Activated CD8-positive, alpha-beta memory T cell treated with anti-CD3 and anti-CD28 coated beads, Interleukin-2, amount 50 U/mL, for 1 hour (primary cell): ENCODE measurements at regions not wholly inside any gene's neighbourhood (a gene's known extent, or its start where the extent isn't known, plus 50 kb on each side); places are given as distances from the start of the nearest gene placed in this dataset.

Experiments used
- DNase-seq: peaks from one replicate; pipeline ENCODE4 v3.0.0-alpha.2; 2020; ENCODE audit errors: extremely low read depth

DNA sequence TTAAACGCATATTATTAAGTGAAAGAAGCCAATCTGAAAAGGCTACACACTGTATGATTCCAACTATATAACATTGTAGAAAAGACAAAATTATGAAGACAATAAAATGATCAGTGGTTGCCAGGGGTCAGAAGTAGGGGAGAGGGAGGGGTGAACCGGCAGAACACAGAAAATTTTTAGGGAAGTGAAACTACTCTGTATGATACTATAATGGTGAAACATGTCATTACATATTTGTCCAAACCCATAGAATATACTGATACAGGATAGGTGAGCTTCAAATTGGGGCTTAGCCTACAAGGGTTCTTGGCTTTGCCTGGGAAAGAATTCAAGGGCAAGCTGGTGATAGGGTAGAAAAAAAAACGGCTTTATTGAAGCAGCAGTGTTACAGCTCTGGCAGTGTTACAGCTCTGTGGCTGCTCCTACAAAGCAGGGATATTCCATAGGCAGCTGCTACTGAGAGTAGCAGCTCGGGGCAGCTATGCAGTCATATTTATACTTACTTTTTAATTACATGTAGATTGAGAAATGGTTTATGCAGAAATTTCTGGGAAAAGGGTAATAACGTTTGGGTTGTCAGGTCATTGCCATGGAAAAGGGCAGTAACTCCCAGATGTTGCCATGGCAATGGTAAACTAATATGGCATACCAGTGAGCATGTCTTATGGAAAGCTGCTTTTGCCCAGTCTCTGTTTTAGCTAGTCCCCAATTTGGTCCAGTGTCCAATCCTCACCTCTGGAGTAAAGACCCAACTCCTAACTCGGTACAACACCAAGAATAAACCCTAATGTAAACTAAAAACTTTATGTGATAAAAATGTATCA lies 125.1 kb upstream of the SLC25A36 start:
- DNase-seq = no peak

DNA sequence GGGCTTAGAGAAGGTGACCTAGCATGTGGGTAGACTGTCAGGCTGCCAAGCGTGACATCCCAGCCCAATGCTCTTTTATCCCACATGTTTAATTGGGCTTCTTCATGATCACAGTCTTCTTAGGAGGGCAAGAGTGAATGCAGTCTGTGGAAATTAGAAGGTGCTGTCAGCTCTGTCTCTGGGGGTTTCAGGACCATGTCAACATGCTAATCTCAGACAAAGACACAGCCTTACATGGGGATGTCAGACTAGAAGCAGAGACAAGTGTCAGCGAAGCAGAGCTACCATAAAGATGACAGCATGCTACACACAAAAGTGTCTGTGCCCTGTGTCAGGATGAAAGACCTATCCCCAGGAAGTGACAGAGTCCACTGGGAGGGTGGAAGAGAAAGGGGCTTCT lies 120.1 kb upstream of the SLC25A36 start:
- no peak for DNase-seq

DNA sequence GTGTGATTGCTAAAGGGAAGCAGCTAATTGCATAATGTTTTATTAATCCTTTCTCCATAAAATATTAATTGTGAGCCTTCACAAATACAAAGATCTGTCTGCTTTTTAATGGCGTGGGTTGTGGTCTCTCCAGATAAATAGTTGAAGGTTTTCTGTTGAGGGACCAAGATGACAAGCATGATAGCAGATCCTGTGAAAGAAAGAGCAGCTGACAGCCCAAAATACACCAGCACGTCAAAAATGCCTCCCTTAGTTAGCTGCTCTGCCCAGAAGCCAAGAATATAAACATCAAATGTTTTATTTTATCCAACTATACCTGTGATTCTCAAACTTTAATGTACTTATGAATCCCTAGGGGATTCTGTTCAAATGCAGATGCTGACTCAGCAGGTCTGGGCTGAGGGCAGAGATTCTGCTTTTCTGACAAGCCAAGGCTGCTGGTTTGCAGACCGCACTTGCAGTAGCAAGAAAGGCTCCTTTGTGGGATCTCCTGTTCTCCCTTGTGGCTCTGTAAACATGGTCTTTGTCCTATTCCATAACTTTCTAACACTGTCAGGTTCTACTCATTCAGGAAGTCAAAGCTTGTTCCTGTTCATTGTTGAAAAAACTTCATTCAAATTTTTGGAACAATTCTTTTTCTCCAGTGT lies 119.1 kb upstream of the SLC25A36 start:
- no peak for DNase-seq

DNA sequence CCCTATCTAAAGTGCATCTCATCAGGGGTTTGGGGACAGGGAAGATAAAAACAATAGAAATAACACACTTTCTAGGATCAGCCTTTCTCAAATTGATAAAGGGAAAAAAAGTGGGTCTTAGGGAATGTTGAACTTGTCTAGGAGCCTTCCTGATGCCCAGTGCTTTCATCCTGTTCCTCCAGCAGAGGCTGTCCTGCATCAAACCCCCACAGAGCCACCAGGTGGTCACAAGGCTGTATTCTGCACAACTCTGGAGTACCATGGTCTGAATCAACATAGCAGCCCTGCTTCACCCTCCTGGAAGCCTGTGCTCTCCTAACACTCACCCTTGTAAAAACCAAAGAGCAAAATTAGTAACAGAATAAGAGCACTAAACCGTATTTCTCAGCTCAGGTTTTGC lies 118.5 kb upstream of the SLC25A36 start:
- DNase-seq = no peak

DNA sequence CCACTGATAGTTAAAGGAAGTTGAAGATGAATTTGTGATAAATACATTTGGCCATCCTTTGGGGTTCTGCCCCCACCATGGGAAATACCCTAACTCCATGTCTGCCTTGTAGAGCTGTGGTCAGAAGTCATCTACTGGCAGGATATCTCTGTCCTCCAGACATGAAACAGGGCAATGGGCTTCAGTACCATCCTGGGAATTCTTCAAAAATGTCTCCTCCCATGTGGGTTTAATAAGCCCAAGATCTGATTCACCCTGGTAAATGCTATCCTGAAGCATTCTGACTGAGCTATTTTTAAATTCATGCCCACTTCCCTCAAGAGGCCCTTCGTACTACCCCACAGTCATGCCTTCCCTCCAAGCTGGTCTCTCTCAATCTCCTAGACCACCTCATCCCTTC lies 113.7 kb upstream of the SLC25A36 start:
- DNase-seq = no peak

DNA sequence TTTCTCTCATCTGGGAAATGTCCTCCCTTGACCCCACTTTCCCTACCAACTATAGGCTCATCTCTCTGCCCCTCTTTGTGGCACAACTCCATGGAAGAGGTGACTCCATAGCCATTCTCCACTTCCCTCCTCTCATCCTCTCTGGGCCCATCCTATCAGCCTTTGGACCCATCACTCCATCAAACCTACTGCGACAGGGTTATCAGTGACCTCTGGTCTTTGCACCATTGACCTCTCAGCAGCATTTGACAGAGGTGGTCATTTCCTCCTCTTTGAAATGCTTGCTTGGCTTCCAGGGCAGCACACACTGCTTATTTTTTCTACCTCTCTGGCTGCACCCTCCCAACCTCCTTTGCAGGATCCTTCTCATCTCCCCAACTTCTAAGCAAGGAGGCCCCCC lies 113.1 kb upstream of the SLC25A36 start:
- DNase-seq = no peak

DNA sequence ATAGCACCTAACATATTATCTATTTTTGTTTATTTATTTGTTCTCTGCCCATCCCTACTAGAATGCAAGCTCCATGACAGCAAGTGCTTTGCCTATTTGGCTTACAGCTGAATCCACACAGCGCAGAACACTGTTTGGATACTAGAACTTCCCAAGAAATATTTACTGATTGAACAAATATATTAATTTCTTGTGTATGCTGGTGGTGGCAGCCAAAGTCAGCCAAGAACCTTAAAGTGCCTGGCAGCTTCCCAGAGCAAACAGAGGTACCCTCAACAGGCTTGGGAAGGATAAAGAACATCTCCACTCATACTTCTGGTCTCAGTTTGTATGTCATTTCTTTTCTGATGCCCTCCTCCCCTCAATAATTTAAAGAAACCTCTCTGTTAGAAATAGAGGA lies 111.8 kb upstream of the SLC25A36 start:
- DNase-seq = no peak

DNA sequence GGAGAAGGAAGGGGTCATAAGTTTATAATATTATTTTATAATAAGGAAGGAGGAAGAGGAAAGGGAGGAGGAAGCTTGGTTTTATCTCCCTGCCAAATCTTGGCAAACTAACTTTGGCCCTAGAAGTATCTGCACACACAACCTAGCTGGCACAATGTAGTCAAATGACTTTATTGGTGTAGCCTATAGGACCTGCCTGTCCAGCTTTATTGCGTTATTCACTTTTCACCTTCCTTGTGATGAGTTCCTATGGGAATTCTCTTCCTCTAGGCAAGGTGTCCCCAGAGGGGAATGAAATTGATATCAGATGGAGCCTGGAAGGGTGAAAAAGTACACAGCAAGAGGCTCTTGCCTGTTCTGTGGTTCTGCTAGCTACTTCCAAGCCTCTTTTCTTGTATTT lies 111.2 kb upstream of the SLC25A36 start:
- no peak for DNase-seq

DNA sequence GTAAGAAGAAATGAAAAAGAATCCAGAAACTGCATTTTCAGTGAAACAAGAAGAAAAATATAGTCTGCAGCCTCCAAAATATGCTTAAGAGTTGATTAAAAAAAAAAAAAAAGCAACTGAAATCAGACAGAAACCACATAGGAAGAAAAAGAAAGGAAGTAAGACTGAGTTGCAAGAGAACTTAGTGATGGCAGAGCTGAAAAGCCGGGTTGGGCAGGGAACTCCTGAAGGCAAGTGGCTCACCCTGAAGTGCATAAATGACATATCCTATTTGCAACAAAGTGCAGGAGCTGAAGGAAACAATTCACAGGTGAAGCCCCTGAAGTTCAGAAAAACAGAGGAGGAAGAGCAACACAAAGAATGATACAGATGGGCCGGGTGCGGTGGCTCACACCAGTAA lies 108.8 kb upstream of the SLC25A36 start:
- DNase-seq = no peak

DNA sequence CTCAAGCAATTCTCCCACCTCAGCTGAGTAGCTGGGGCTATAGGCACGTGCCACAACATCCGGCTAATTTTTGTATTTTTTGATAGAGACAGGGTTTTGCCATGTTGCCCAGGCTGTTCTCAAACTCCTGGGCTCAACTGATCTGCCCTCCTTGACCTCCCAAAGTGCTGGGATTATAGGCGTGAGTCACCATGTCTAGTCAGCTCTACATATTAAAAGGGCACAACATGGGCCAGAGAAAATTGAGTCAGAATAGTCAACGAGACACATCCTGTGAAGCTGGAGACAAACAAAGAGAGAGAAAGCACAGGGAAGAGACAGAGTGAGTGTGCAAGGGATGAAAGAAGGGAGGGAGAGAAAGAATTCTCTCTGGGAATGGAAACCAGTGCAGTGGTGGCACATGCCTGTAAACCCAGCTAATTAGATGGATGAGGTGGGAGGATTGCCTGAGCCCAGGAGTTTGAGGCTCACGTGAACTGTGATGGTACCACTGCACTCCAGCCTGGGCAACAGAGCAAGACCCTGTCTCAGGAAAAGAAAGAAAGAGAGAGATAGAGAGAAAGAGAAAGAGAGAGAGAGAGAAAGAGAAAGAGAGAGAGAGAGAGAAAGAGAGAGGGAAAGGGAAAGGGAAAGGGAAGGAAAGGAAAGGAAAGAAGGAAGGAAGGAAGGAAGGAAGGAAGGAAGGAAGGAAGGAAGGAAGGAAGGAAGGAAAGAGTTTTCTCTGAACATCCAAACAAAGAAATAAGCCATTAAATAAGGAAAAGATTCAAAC lies 107.2 kb upstream of the SLC25A36 start:
- no peak for DNase-seq

DNA sequence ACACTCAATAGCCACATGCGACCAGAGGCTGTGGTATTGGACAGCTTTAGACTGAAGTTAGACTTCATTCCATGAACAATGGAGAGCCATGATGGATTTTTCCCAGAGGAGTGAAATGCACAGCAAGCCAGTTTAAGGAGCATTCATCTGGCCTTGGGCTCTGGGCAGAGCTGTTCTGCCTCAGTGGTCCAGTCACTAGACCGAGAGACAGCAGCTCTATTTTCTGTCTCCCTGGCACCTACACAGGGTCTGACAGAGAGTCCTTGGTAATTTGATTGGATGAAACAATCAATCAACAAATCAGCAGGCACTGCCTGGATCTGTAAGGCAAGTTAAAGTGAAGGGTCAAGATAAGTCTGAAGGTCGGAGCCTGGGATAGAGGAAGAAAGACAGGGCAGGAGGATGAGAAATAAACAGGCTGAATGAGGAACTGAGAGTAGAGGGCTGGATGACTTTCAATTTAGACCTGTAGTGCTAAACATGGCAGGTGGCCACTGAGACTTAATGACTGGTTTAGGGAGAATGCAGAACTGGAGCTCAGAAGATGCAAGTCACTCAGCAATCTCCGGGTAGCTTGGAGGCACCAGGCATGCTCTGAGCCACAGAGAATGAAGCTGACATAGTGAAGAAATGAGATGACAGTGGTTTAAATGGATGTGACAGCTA lies 98.5 kb upstream of the SLC25A36 start:
- no peak for DNase-seq

DNA sequence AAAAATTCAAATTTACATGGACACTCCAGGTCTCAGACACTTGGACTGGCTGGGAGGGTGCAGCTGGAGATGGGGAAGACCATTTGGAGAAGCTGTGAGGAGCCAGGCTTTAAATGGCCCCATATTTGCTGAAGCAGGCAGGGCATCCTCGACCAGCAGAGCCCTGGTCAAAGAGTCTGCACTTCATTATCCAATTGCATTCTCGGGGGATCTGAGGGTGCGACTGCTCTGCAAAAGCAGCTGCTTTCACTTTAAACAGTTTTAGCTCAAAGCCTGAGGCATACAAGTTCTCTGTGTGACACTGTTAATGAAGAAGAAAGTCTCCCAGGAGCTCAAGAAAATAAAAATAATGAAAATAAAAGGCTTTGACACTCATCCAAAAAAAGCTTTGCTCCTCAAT lies 98.0 kb upstream of the SLC25A36 start:
- no peak for DNase-seq

DNA sequence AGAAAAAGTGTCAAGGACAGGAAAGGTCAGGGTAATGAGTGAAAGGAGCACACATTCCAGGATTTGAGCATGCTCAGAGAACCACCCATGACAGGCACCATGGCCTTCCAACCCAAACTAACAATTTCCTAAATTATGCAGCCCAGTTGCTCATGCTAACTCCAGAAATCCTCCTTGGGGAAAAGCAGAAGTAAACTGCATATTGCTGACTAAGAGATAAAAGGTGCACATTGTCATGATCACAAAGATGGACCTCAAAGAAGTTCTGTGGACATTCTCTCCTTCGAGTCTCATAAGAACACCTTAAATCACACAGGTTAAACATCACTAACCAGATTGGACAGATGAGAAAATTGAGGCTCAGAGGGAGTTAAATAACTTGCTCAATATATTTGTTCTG lies 97.6 kb upstream of the SLC25A36 start:
- no peak for DNase-seq

DNA sequence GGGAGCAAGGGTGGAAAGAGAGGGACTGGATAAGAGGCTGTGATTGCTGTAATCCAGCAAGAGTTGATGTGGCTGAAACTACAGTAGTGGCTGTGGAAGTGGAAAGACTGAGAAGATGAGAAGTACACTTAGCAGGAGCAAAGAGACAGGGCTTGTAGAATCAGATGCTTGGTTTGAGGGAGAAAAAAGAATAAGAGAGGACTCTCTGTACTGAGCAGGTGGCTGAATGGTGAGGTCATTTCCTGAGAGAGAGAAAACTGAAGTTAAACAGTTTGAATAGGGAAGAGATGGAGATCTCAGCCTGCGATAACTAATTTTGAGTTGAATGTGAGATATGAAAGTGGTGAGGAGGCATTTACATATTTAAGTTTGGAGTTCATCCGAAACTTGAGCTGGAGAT lies 95.8 kb upstream of the SLC25A36 start:
- no peak for DNase-seq

DNA sequence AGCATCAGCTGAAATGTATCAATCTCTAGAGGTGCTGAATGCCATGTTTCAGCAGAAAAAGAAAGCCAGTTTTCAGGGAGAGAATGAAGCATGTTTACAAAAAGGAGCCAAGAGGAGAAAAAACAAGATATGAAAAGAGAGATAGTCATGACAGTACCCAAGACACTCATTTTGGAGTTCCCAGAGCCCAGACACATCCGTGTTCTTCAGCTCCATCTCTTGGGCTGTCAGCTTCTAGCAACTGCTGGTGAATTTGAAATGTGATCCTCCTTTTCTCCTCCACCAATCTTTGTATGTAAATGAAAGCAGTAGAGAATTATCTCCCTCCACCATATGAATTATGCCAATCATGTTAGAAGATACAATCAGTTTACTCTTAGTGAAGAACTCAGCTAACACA lies 93.0 kb upstream of the SLC25A36 start:
- DNase-seq = no peak

DNA sequence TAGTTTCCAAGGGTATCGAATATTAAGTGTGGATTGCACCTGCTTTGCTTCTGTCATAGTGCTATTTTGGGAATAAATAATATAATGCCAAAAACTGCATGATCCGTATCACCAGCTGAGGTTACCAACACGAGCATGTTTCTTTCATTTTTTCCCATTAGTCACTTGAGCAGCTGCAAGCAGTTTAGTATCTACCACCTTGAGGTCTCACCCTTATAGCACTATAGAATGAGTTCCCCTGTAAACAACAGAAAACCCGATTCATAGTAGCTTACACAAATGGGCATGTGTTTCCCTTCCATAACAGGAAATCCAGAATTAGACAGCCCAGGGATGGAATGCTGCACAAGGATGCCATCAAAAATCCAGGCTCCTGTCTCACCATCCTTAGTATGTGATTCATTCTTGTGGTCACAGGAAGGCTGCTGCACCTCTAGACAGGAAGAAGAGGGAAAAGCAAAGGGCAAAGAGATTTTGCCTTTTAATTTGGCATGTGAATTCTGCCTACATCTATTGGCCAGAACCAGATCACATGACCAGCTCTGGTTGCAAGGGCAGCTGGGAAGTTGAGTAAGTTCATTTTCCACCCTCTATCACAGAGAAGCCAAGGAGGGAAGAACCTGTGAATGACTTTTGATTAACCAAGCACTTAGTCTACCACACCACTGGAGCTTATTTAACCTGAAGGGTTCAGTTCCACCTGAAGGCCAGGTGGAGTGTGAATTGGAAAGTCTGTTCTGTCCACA lies 91.3 kb upstream of the SLC25A36 start:
- DNase-seq = no peak

DNA sequence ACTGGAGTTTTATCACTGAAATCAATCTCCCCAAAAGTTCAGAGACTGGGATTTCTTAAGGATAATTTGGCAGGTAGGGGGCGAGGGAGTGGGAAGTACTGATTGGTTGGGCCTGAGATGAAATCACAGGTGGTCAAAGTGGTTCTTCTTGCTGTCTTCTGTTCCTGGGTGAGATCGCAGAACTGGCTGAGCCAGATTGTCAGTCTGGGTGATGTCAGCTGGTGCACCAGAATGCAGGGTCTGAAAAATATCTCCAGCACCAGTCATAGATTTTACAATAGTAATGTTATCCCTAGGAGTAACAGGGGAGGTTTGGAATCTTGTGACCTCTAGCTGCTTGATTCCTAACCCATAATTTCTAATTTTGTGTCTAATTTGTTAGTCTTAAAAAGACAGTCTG lies 86.7 kb upstream of the SLC25A36 start:
- no peak for DNase-seq

DNA sequence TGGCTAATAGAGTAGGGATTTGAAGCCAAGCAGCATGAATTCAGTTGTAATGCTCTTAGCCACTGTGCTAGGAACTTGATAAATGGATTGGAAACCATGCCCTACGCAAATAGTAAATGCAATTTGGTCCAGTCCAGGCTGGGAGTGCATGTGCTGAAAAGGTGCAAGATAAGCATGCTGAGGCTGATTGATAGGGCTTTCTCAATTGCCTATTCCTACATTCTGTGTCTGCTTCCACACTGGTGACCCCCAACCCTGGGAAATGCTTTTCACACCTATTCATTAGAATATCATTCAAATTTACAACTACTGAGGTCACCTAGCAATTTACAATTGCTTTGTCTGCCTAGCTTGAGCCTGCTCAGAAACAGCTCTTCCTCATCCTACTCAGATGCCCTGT lies 84.7 kb upstream of the SLC25A36 start:
- DNase-seq = no peak

DNA sequence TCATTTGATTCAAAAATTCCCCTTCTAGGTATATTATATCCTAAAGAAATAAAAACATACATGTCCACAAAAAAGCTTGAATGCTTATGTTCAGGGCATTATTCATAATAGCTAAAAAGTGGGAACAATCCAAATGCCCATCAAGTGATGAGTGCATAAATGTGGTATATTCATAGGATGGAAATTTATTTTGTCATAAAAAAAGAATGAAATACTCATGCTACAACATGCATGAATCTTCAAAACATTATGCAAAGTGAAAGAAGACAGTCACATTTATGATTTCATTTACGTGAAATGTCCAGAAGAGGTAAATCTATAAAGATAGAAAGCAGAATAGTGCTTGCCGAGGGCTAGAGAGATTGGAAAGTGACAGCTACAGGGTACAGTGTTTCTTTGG lies 83.6 kb upstream of the SLC25A36 start:
- DNase-seq = no peak

DNA sequence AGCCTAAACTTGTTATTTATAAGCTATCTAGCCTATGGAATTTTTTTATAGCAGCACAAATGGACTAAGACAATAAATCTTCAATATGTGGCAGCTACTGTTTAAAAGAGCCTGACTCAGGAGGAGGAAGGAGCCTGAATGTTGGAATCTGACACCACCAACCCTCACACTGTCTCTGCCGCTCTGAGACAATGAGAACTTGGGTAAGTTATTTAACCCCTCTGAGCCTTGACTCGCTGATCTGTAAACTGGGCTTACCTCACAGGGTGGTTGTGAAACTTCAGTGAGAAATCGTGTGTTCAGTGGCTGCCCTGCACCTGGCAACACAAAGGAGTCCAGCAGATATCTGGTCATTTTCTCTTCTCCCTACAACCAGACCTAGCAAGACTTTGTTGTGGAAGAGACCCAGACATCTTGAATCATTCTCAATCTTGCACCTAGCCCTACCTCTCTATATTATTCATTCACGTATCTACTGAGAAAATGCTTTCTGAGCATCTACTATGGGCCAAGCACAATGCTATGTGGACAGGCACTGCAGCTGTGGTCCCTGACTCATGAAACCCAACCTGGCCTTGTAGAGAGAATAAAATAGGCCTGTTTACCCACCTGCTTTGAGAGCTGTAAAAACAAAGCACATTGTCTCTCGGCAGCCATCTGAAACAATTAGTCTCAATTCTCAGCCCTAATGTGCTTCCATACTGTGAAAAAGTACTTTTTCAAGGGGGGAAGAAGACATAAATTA lies 81.9 kb upstream of the SLC25A36 start:
- no peak for DNase-seq

DNA sequence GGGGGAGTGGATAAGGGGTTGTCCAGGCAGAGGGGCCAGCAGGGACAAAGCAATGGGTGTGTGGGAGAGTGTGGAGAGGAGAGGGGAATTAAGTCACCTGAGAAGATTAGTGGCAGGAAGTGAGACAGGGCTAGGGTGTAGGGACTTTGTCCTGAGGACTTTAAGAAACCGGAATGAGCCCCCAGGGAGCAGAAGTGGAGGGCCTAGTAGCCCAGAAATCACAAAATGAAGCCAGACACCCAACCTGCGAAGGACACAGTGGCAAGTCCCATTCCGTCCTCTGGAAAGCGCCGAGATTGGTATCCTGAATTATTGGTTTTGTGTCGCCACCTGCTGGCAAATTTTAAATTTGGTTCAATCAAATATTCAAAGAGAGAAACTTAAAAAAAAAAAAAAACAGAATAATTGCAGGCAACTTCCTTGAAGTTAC lies 78.0 kb upstream of the SLC25A36 start:
- peak; percentile 3 for DNase-seq
